ENCODE measurements at regions not wholly inside any gene's neighbourhood (a gene's known extent, or its start where the extent isn't known, plus 50 kb on each side); places are given as distances from the start of the nearest gene placed in this dataset.

DNA sequence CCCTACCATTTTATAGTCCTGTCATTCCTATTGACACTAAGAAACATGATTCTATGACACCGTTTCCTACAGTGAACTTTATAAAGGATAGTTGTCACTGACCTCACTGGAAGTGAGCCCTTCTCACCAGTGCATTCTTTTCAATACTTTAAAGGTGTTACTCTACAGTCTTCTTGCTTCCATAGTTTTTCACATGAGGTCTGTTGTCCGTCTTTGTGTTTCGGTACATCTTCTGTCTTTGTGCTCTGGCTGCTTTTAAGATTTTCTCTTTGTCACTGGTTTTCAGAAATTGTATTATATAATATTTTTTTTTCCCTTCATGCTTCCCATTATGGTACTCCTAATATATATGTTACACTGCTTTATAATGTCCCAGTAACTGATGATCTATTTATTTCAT, 174.2 kb downstream of the KIF20B start:
- DNase-seq (ENCODE audit: low spot score): no peak
- in situ Hi-C loops (cut with HindIII; ENCODE audit: low sequenced_read_pairs): no loop called here

DNA sequence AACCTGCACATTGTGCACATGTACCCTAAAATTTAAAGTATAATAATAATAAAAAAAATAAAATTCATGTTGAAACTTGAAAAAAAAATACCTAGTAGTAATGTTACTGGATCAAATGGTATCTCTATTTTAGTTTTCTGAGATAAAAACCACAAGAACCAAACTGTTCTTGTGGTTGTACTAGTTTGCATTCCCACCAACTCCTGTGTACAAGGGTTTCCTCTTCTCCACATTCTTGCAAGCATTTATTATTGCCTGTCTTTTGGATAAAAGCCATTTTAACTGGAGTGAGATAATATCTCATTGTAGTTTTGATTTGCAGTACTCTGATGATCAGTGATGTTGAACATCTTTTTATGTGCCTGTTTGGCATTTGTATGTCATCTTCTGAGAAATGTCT, 177.7 kb downstream of the KIF20B start:
- in situ Hi-C loops (cut with HindIII; ENCODE audit: low sequenced_read_pairs): no loop called here

DNA sequence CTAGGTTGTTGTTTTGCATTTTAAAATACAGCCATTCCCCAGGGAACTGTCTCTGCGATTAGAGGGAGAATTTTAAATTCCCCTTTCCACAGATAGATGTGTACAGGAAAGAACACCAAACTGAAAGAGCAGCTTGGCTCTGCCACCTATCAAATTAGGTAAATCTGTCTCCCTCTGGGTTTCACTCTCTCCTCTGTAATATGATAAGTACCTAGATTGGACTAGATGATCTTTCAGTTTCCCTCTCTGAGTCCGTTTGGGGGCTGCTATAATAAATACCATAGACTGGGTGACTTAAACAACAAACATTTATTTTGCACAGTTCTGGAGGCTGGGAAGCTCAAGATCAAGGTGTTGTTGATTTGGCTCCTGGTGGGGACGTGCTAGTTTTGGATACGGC, 186.0 kb downstream of the KIF20B start:
- DNase-seq (ENCODE audit: low spot score): no peak
- in situ Hi-C loops (cut with HindIII; ENCODE audit: low sequenced_read_pairs): no loop called here

More for the DNA sequence above, 177.7 kb downstream of the KIF20B start:
- DNase-seq (ENCODE audit: low spot score): no peak

DNA sequence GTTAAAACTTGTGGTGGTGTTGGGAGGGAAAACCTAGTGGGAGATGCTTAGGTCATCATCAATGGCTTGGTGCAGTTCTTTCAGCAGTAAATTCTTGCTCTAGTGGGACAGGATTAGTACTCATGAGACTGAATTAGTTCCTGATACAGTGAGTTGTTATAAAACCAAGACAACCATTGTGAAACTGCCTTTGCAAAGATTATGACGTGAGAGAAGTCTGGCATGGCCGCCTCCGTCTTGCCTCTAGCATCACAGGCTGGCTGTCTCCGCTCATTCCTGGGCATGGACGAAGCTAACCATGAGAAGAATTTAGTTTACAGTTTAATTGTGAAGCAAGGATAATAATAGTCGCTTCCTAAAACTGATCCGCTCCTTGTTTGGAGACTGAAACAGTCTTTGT, 186.4 kb downstream of the KIF20B start:
- in situ Hi-C loops (cut with HindIII; ENCODE audit: low sequenced_read_pairs): no loop called here
- no peak for DNase-seq (ENCODE audit: low spot score)

DNA sequence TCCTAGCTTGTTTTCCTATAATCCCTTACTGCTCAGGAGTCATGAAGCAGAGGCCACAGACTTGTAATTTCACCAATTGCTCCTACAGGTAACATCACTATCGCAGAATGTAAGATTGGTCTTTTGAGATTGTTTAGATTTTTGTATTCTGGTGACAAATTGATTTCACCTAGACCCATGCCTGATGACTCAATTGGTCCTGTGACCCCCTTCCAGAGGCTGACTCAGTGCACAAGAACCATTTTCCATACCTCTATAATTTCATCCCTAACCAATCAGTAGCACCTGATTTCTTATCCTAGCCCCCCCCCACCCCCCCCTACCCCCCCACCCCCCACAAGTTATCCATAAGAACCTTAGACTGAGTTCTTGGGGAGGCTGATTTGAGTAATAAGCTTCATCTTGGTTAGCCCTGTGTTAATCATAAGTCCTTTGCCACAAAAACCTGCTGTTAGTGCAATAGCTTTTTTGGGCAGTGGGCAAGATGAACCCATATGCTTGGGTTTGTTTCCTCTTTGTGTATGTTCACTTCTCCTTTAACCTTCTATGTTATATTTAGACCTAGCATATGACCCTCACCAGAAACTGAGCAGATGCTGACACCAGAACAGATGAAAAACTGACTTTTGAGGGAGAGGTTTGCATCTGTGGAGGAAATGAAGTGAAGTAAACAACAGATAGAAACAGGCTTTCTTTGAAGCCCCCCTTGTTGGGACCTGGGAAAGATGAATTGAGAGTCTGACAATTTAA, 187.1 kb downstream of the KIF20B start:
- DNase-seq (ENCODE audit: low spot score): no peak
- in situ Hi-C loops (cut with HindIII; ENCODE audit: low sequenced_read_pairs): no loop called here

DNA sequence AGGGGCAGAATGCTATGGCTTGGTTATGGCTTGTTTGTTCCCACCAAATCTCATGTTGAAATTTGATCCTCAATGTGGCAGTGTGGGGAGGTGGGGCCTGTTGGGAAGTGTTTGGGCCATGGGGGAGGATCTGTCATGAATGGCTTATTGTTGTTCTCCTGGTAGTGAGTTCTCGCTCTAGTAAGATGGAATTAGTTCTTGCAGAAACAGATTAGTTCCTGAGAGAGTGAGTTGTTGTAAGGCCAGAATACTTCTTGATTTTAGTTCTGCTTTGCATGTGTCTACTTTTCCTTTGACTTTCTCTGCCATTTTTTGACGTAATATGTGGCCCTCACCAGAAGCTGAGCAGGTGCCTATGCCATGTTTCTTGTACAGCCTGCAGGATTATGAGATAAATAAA, 188.2 kb downstream of the KIF20B start:
- no peak for DNase-seq (ENCODE audit: low spot score)
- in situ Hi-C loops (cut with HindIII; ENCODE audit: low sequenced_read_pairs): no loop called here

DNA sequence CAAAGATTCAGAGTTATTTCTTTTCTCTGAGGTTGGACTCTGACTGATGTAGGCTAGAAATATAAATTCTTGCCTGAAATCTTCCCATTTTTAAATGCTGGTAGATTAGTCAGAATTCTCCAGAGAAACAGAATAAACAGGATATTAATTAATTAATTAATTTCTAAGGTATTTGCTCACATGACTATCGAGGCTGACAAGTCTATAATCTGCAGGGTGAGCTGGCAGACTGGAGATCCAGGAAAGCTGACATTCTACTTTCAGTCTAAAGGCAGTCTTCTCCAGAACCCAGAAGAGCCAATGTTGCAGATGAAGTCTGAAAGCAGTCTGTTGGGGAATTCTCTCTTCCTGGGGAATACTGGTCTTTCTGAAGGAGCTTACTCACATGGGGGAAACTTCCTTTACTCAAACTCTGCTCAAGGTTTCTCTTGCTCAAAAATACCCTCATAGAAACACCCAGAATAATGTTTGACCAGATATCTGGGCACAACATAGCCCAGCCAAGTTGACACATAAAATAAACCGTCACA, 189.7 kb downstream of the KIF20B start:
- DNase-seq (ENCODE audit: low spot score): no peak
- in situ Hi-C loops (cut with HindIII; ENCODE audit: low sequenced_read_pairs): no loop called here

DNA sequence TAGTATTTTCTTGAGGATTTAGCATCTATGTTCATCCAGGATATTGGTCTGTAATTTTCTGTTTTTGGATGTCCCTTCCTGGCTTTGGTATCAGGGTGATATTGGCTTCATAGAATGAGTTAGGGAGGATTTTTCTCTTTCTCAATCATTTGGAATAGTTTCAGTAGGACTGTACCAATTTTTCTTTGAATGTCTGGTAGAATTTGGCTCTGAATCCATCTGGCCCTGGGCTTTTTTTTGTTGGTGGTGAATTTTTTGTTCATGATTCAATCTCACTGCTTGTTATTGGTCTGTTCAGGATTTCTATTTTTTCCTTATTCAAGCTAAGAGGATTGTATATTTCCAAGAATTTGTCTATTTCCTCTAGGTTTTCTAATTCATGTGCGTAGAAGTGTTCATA, 192.7 kb downstream of the KIF20B start:
- in situ Hi-C loops (cut with HindIII; ENCODE audit: low sequenced_read_pairs): no loop called here
- no peak for DNase-seq (ENCODE audit: low spot score)

DNA sequence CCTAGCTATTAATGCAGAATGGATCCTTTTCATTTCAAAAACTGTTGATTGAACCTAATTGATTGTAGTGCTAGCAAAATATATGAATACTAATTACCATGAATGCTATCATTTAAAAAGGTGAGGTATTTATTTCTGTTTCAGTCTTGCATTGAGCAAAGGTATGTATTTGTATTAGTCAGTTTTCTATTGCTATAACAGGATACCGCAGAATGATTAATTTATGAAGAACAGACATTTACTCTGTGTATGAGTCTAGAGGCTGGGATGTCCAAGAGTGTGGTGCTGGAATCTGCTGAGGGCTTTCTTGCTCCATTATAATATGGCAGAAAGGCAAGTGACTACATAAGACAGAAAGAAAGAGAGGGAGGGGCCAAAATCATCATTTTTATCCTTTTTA, 199.2 kb downstream of the KIF20B start:
- in situ Hi-C loops (cut with HindIII; ENCODE audit: low sequenced_read_pairs): no loop called here

DNA sequence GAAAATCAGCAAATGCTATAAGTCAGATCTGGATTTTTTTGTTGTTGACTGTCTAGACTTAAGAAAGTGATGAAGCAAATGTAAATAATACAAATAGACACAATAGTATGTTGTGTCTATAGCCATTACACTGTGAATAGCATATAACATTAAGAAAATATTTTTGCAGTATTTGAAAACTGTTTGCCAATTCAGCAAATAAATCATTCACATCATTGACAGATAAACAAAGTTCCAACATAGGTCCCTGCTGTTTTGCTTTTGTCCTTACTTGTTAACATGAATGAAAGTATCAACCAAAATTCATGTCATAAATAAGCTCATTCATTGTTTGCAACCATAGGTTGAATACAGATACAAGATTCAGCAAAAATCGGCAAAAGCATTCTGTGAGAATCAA, 200.5 kb downstream of the KIF20B start:
- in situ Hi-C loops (cut with HindIII; ENCODE audit: low sequenced_read_pairs): no loop called here
- DNase-seq (ENCODE audit: low spot score): no peak

More for the DNA sequence above, 199.2 kb downstream of the KIF20B start:
- no peak for DNase-seq (ENCODE audit: low spot score)

DNA sequence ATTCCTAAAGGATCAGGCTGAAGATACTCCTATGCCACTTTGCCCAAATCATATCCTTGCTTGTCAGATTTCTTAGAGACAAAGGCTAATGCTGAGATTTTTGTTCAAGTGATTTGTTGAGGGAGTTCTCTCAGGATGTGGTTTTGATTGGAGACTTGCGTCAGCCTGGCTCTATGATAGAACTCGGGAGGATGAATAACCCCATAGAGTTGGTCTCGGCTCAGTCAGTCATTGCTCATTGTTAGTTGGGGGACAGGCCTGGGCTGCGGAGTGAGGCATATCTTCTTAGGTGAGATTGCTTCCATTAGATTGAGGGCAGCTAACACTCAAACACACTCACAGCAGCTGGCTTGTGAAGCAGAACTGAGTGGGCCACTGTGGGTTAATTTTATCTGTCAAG, 203.4 kb downstream of the KIF20B start:
- in situ Hi-C loops (cut with HindIII; ENCODE audit: low sequenced_read_pairs): no loop called here

DNA sequence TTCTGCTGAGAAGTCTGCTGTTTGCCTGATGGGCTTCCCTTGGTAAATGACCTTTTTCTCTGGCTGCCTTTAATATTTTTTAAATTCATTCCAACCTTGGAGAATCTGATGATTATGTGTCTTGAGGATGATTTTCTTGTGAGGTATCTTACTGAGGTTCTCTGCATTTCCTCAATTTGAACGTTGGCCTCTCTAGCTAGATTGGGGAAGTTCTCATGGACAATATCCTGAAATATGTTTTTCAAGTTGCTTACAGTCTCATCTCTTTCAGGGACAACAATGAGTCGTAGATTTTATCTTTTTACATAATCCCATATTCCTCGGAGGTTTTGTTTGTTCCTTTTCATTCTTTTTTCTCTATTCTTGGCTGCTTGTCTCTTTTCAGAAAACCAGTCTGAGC, 208.4 kb downstream of the KIF20B start:
- in situ Hi-C loops (cut with HindIII; ENCODE audit: low sequenced_read_pairs): no loop called here
- DNase-seq (ENCODE audit: low spot score): no peak

More for the DNA sequence above, 203.4 kb downstream of the KIF20B start:
- DNase-seq (ENCODE audit: low spot score): no peak

DNA sequence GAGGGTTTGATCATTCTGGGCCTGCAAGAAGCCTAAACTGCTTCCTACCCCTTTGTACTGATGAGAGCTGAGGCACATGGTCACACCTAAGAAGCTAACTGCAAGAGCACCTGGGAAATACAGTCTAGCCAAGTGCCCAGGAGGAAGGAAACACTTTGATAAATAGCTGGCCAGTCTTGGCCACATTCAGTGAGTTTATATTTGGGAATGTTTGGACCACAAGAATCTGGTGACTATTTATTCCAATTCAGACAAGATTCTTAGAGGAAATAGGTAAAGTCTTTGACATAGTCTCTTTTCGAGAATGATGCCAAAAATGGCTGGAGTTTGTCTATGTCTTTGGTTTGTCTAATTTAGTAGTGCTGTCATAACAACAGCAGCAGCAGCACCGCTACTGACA, 213.6 kb downstream of the KIF20B start:
- in situ Hi-C loops (cut with HindIII; ENCODE audit: low sequenced_read_pairs): no loop called here
- no peak for DNase-seq (ENCODE audit: low spot score)

DNA sequence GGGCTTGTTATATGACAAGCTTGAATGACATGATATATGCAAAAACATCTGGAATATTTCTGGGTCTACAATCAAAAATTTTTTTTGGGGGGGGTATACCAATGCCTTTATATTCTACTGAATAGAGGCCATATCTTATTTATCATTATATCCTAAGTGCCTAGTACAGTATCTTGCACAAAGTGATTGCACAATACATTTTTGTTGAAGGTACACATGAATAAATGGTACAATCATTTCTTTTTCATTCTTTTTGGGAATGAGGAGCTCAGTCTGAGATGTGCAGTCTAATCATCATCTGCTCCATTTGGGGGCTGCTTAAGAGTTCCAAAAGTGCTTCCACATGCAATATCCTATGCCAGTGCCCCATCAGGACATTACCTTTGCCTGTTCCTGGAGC, 214.6 kb downstream of the KIF20B start:
- in situ Hi-C loops (cut with HindIII; ENCODE audit: low sequenced_read_pairs): no loop called here
- DNase-seq (ENCODE audit: low spot score): no peak

DNA sequence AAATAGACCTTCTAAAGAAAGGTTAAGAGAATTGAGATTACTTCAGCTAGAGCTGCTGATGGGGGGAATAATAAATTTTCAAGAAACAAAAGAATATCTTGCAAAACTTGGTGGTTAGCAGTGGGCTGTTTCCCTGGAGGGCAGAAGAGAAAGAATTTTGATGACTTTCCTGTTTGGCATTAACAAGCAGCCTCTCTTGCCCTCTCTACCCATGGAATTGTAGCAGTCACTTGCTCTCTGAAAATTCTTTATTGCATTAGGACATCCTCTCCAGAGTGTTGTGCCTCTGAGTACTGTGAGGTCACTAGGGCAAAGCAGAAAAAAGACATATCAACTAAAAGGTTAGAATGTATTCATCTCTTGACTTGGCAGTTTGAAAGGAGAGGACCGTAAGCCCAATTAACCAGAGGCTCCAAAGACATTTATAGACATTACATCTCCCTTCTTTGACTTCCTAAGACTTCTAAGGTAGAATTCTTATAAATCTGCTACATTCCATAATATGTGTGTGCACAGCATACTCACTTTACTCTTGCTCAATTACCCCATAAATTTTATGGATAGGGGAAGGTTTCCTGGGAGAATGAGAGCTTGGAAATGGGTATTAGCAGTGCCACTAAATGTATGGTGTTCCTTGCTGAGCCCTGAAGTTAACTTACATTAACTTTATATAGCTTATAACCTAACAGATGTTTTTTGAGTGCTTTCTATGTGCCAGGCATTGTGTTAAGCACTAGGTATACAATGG, 215.3 kb downstream of the KIF20B start:
- in situ Hi-C loops (cut with HindIII; ENCODE audit: low sequenced_read_pairs): no loop called here
- no peak for DNase-seq (ENCODE audit: low spot score)

DNA sequence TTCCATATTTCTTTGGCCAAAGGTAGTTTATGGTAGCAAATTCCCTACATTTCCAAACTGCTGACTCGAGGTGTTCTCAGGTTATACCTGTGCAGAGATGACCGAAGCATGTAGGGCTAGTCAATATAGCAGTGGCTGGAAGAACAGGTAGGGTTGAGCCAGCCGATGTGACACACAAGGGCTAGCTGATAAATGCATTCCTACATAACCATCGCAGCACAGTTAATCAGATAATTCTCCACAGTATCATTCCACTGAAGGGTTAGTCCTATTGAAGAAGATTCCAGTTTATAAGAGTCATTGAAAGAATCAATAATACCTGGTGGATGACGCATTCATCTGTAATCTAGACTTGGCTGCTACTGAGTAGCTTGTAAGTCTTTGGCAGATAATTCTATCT, 220.0 kb downstream of the KIF20B start:
- in situ Hi-C loops (cut with HindIII; ENCODE audit: low sequenced_read_pairs): no loop called here
- DNase-seq (ENCODE audit: low spot score): no peak

DNA sequence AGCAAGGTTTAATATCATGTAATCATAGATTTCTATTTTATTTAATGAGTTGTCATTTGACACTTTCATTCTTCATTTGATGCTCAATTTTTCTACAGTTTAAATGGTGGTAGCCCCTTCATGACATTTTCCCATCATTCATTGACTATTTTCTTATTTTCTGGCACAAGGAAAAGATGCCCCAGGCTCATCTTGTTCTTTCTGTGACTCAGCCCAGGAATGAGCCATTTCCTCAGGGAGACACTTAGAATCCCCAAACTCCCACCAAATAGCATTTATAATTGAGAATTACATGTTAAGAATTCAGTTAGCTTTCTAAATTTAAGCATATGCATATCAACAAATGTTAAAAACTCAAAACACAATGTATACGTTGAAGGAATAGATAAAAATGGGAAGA, 222.3 kb downstream of the KIF20B start:
- in situ Hi-C loops (cut with HindIII; ENCODE audit: low sequenced_read_pairs): no loop called here
- no peak for DNase-seq (ENCODE audit: low spot score)

DNA sequence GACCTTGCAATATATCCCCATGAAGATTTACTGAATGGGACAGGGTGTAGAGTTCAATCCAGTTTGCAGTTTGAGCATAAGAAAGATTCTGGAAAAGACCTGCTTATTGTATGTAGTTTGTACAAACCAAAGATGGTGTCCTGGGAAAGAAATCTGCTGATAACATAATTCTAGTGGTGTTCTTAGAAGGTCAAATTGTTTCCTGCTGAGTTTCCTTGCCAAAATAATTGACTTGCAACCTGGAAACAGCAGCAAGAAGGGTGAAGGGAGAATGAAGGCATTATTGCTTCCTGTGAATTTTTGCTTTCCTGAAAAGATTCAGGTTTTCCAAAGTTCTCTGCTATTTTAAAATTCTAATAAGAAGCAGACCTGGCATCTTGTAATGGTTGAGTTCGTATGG, 222.9 kb downstream of the KIF20B start:
- in situ Hi-C loops (cut with HindIII; ENCODE audit: low sequenced_read_pairs): no loop called here

DNA sequence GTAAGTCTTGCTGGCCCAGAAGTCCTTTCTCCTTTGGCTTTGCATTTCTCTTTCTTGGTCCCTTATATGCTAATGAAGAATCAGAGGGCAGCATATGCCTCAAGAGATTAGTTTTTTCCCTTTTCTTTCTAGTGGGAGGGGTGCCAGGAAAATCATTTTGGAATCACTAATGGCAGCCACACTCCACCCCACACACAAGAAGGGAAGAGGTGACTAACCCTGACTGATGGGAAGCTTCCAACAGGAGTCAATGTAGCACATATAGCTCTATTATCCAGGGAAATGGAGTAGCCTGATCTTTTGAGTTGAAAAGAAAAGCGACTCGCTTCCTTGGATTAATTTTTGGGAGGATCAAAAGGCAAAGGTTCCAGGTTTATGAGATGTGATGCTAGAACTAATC, 225.3 kb downstream of the KIF20B start:
- no peak for DNase-seq (ENCODE audit: low spot score)
- in situ Hi-C loops (cut with HindIII; ENCODE audit: low sequenced_read_pairs): no loop called here

More for the DNA sequence above, 222.9 kb downstream of the KIF20B start:
- no peak for DNase-seq (ENCODE audit: low spot score)

DNA sequence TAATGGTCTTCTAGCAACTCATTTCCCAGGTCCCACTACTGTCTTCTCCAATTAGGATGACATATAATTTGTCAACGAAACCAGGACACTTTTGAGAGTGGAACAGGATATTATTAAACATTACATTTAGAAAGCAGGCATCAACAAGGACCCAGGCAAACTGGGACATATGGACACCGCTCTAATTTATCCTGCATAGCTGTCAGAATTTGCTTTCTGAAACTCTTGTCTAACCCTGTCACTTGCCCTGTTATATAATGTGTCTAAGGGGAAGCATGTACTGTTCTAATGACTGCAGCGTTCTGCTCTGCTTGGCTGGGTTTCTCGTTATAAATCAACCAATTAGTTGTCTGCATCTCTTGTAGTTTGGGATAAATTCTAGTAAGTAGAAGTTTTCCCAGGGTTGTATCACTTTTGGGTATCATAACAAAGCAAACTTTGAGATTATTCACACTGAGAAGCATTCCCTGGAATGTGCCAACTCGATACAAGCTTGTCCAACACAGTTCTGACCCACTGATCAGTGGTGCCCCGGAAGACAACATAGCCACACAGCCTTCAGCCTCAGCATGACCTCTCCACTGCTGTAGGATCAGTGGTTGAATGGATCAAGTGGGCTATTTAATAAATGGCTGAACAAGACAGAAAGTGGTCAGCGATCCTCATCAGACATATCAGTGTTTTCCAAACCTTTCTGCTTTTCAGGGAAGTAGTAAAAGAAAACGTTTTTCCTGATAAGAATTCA, 228.1 kb downstream of the KIF20B start:
- in situ Hi-C loops (cut with HindIII; ENCODE audit: low sequenced_read_pairs): no loop called here
- DNase-seq (ENCODE audit: low spot score): no peak
